ENCODE measurements at regions not wholly inside any gene's neighbourhood (a gene's known extent, or its start where the extent isn't known, plus 50 kb on each side); places are given as distances from the start of the nearest gene placed in this dataset.

DNA sequence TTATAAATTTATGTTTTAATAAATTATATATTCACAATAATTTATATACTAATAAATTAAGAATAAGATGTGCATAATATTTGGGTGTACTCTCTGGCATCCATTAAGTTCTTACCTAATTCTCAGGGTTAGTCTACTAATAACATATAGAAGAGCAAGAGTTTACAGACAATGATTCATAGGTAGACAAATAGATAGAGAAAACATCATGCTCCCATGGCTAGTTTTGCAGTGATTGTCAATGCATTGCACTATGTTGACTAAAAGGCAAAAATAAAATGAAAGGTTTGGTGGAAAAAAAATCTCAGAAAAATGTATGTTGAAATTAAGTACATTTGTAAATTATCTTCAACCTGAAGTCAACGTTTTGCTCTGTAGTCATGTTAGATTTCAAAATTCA, 606.0 kb downstream of the KCTD8 start:
- no peak for DNase-seq (ENCODE audit: low spot score)
- Mint-ChIP-seq H3K4me3 (ENCODE audit: low read depth) (no peak overlapping the region), H3K36me3 (ENCODE audit: low read depth) (no peaks in the 10 kb centered on the region), H3K9me3 (peaks cover 2% of the 10 kb centered on the region), H3K4me1 (ENCODE audit: low read depth) (no peaks in the 10 kb centered on the region), H3K27ac (no peak overlapping the region), H3K27me3 (ENCODE audit: low read depth) (no peaks in the 10 kb centered on the region)
- intact Hi-C loops (cut with micrococcal nuclease): no loop called here

DNA sequence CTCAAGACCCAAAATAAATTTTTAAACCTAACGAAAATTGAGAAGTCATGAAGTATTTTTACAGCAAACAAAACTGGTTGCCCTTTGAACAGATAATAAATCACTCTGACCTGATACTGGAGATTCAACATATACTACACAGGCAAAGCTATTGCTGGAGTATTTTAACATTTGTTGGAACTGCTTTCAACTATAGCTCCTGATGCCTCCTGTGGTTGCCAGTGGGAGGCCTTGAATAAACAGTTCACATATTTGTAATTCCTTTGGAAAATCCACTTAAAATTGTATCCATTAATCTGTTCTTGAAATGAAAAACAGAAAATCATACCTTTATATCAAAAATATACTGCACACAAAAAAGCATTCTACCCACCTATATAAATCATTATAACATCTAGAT, 605.1 kb downstream of the KCTD8 start:
- DNase-seq (ENCODE audit: low spot score): no peak
- Mint-ChIP-seq H3K4me3 (ENCODE audit: low read depth) (no peak overlapping the region), H3K27me3 (ENCODE audit: low read depth) (no peaks in the 10 kb centered on the region), H3K36me3 (ENCODE audit: low read depth) (no peaks in the 10 kb centered on the region), H3K9me3 (peaks cover 4% of the 10 kb centered on the region), H3K27ac (no peak overlapping the region), H3K4me1 (ENCODE audit: low read depth) (no peaks in the 10 kb centered on the region)
- intact Hi-C loops (cut with micrococcal nuclease): no loop called here

DNA sequence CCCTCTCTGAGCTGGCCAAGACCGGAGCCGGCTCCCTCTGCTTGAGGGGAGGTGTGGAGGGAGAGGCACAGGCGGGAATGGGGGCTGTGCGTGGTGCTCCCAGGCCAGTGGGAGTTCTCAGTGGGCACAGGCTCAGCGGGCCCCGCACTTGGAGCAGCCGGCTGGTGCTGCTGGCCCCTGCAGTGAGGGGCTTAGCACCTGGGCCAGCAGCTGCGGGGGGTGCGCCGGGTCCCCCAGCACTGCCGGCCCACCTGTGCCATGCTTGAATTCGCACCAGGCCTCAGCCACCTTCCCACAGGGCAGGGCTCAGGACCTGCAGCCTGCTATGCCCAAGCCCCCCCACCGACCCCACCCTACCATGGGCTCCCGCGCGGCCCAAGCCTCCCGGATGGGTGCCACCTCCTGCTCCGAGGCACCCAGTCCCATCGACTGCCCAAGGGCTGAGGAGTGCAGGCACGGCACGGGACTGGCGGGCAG, 602.5 kb downstream of the KCTD8 start:
- H3K27ac Mint-ChIP-seq: no peak overlapping the region
- no peaks in the 10 kb centered on the region for H3K36me3 Mint-ChIP-seq (ENCODE audit: low read depth)
- H3K9me3 Mint-ChIP-seq: peaks cover 10% of the 10 kb centered on the region
- DNase-seq (ENCODE audit: low spot score): no peak
- no peaks in the 10 kb centered on the region for H3K4me1 Mint-ChIP-seq (ENCODE audit: low read depth)
- intact Hi-C loops (cut with micrococcal nuclease): no loop called here
- H3K27me3 Mint-ChIP-seq (ENCODE audit: low read depth): no peaks in the 10 kb centered on the region
- H3K4me3 Mint-ChIP-seq (ENCODE audit: low read depth): no peak overlapping the region

DNA sequence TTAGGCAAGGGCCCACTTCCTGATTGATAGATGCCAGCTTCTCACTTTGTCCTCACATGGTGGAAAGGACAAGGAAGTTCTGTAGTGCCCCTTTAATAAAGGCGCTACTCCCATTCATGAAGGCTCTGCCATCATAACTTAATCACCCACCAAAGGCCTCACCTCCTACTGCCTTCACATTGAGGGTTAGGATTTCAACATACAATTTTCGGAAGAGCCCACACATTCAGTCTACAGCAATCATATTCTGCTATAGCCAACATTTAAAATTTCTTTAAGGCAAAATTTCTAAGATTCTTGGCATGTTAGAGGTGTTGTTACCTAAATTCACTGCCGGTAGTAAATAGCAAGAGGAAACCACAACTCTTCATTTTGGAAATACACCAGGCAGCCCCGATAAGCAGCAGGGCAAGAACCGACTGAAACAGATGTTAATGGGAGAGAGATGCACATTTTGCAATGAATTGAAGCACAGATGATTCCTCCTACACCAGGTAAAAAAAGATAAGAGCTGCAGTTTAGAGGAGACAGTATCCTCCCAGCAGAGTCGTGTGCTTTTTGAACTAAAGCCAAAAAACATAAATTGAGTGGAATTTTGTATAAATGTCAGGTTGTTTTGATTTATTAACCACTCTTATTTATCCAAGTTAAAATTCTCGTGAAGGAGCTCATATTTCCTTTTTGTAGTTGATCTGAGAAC, 594.9 kb downstream of the KCTD8 start:
- no peaks in the 10 kb centered on the region for H3K4me1 Mint-ChIP-seq (ENCODE audit: low read depth)
- no peak overlapping the region for H3K4me3 Mint-ChIP-seq (ENCODE audit: low read depth)

GRCh38 chr4:43855283-43855682, 593.3 kb downstream of the KCTD8 start:
- intact Hi-C loops (cut with micrococcal nuclease): no loop called here
- Mint-ChIP-seq H3K27me3 (ENCODE audit: low read depth) (no peaks in the 10 kb centered on the region), H3K36me3 (ENCODE audit: low read depth) (no peaks in the 10 kb centered on the region), H3K4me3 (ENCODE audit: low read depth) (no peak overlapping the region), H3K4me1 (ENCODE audit: low read depth) (no peaks in the 10 kb centered on the region), H3K27ac (no peak overlapping the region), H3K9me3 (peaks cover 31% of the 10 kb centered on the region)
- no peak for DNase-seq (ENCODE audit: low spot score)

More for the DNA sequence above, 594.9 kb downstream of the KCTD8 start:
- intact Hi-C loops (cut with micrococcal nuclease): no loop called here
- Mint-ChIP-seq H3K36me3 (ENCODE audit: low read depth) (no peaks in the 10 kb centered on the region), H3K27me3 (ENCODE audit: low read depth) (no peaks in the 10 kb centered on the region), H3K27ac (no peak overlapping the region), H3K9me3 (peaks cover 23% of the 10 kb centered on the region)
- no peak for DNase-seq (ENCODE audit: low spot score)

- Mint-ChIP-seq H3K27me3 (ENCODE audit: low read depth) (no peaks in the 10 kb centered on the region), H3K9me3 (peaks cover 18% of the 10 kb centered on the region), H3K4me1 (ENCODE audit: low read depth) (no peaks in the 10 kb centered on the region), H3K36me3 (ENCODE audit: low read depth) (no peaks in the 10 kb centered on the region), H3K27ac (no peak overlapping the region), H3K4me3 (ENCODE audit: low read depth) (no peak overlapping the region)
- no peak for DNase-seq (ENCODE audit: low spot score)
- intact Hi-C loops (cut with micrococcal nuclease): no loop called here
Observed at GRCh38 chr4:43864616-43865146, 583.9 kb downstream of the KCTD8 start.

DNA sequence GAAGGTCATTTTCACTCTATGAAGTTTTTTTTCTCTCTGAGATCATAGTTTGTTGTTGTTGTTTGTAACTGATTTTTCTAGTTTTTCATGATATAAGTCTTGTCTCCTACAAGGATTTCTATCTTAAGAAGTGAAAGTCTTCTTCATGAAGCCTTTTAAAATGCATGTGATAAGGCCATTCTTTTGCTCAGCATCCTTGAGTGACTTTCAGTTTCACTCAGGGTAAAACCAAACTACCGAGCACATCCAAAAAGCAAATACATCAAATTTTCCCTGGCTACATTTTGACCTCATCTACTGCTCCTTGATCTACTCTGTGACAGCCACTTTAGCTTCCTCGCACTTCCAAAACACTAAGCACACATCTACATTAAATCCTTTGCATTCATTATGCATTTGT, 580.7 kb downstream of the KCTD8 start:
- no peak for DNase-seq (ENCODE audit: low spot score)
- Mint-ChIP-seq H3K27ac (no peak overlapping the region), H3K9me3 (peaks cover 19% of the 10 kb centered on the region), H3K4me1 (ENCODE audit: low read depth) (no peaks in the 10 kb centered on the region), H3K4me3 (ENCODE audit: low read depth) (no peak overlapping the region), H3K27me3 (ENCODE audit: low read depth) (no peaks in the 10 kb centered on the region), H3K36me3 (ENCODE audit: low read depth) (no peaks in the 10 kb centered on the region)
- intact Hi-C loops (cut with micrococcal nuclease): no loop called here

- intact Hi-C loops (cut with micrococcal nuclease): no loop called here
- H3K36me3 Mint-ChIP-seq (ENCODE audit: low read depth): no peaks in the 10 kb centered on the region
- no peak overlapping the region for H3K4me3 Mint-ChIP-seq (ENCODE audit: low read depth)
- DNase-seq (ENCODE audit: low spot score): no peak
- no peaks in the 10 kb centered on the region for H3K4me1 Mint-ChIP-seq (ENCODE audit: low read depth)
- H3K27me3 Mint-ChIP-seq (ENCODE audit: low read depth): no peaks in the 10 kb centered on the region
- H3K27ac Mint-ChIP-seq: no peak overlapping the region
- H3K9me3 Mint-ChIP-seq: peaks cover 14% of the 10 kb centered on the region
Observed at GRCh38 chr4:43875655-43876054, 573.0 kb downstream of the KCTD8 start.

- H3K27ac Mint-ChIP-seq: no peak overlapping the region
Observed at GRCh38 chr4:43882470-43882869, 566.1 kb downstream of the KCTD8 start.

GRCh38 chr4:43886196-43886595, 562.4 kb downstream of the KCTD8 start:
- Mint-ChIP-seq H3K4me3 (ENCODE audit: low read depth) (no peak overlapping the region), H3K27me3 (ENCODE audit: low read depth) (no peaks in the 10 kb centered on the region), H3K27ac (no peak overlapping the region), H3K9me3 (peaks cover 13% of the 10 kb centered on the region), H3K36me3 (ENCODE audit: low read depth) (no peaks in the 10 kb centered on the region), H3K4me1 (ENCODE audit: low read depth) (no peaks in the 10 kb centered on the region)
- DNase-seq (ENCODE audit: low spot score): no peak
- intact Hi-C loops (cut with micrococcal nuclease): no loop called here

More at GRCh38 chr4:43882470-43882869, 566.1 kb downstream of the KCTD8 start:
- H3K27me3 Mint-ChIP-seq (ENCODE audit: low read depth): no peaks in the 10 kb centered on the region
- DNase-seq (ENCODE audit: low spot score): no peak
- intact Hi-C loops (cut with micrococcal nuclease): no loop called here
- no peaks in the 10 kb centered on the region for H3K36me3 Mint-ChIP-seq (ENCODE audit: low read depth)
- H3K4me3 Mint-ChIP-seq (ENCODE audit: low read depth): no peak overlapping the region
- H3K4me1 Mint-ChIP-seq (ENCODE audit: low read depth): no peaks in the 10 kb centered on the region
- H3K9me3 Mint-ChIP-seq: peaks cover 11% of the 10 kb centered on the region

- Mint-ChIP-seq H3K9me3 (peaks cover 20% of the 10 kb centered on the region), H3K4me1 (ENCODE audit: low read depth) (no peaks in the 10 kb centered on the region), H3K27me3 (ENCODE audit: low read depth) (no peaks in the 10 kb centered on the region), H3K27ac (no peak overlapping the region), H3K4me3 (ENCODE audit: low read depth) (no peak overlapping the region), H3K36me3 (ENCODE audit: low read depth) (no peaks in the 10 kb centered on the region)
- intact Hi-C loops (cut with micrococcal nuclease): no loop called here
- no peak for DNase-seq (ENCODE audit: low spot score)
Observed at GRCh38 chr4:43898836-43899235, 549.8 kb downstream of the KCTD8 start.

DNA sequence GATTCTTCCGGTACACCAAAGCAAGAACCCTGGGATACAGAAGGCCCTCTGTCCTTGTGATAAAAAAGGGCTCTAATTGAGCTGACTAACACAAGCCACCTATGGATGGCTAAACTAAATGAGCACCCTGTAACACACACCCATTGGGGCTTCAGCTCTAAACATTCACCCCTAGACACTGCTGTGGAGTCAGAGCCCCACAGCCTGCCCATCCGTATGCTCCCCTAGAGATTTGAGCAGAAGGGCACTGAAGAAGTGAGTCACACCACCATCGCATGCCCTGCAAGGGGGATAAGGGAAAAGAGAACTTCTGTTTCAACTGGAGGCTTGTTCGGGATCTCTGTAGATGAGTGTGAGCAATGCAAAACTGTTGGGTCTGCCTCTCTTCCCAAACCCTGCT, 545.2 kb downstream of the KCTD8 start:
- Mint-ChIP-seq H3K27me3 (ENCODE audit: low read depth) (no peaks in the 10 kb centered on the region), H3K4me1 (ENCODE audit: low read depth) (no peaks in the 10 kb centered on the region), H3K4me3 (ENCODE audit: low read depth) (no peak overlapping the region), H3K36me3 (ENCODE audit: low read depth) (no peaks in the 10 kb centered on the region), H3K27ac (no peak overlapping the region), H3K9me3 (peaks cover 16% of the 10 kb centered on the region)
- intact Hi-C loops (cut with micrococcal nuclease): no loop called here
- DNase-seq (ENCODE audit: low spot score): no peak

DNA sequence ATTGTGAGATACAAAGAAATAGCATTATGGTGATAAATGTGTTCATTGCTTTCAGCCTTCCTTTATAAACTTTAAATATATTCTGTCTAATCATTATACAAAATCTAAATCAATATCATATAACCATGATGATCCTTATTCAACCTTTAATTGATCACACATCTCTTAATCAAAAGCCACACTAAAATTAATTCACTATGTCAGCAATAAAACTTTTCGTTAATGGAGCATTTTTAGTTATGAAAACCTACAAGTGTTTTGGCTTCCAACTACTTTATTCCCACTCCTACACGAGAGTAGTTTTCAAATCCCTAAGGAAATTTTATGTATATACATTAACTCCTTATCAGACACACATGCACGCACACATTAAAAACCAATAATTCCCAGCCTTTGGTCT, 530.2 kb downstream of the KCTD8 start:
- H3K4me1 Mint-ChIP-seq (ENCODE audit: low read depth): no peaks in the 10 kb centered on the region
- no peaks in the 10 kb centered on the region for H3K27me3 Mint-ChIP-seq (ENCODE audit: low read depth)
- H3K9me3 Mint-ChIP-seq: peaks cover 40% of the 10 kb centered on the region
- no peak overlapping the region for H3K27ac Mint-ChIP-seq
- intact Hi-C loops (cut with micrococcal nuclease): no loop called here
- no peak overlapping the region for H3K4me3 Mint-ChIP-seq (ENCODE audit: low read depth)
- DNase-seq (ENCODE audit: low spot score): no peak
- no peaks in the 10 kb centered on the region for H3K36me3 Mint-ChIP-seq (ENCODE audit: low read depth)
